Activated B cell treated with CpG ODN at 0.5 μM for 24 hours (primary cell): ENCODE measurements at regions not wholly inside any gene's neighbourhood (a gene's known extent, or its start where the extent isn't known, plus 50 kb on each side); places are given as distances from the start of the nearest gene placed in this dataset.

Experiments
- ATAC-seq: fragments of 200-7000 bp; cut with Tn5 transposase; one replicate; pipeline ENCODE4 v1.10.0; 2021; ENCODE audit warnings: low read depth, mild to moderate bottlenecking, moderate library complexity
- CTCF ChIA-PET: fragments of 350-600 bp; sonication (Branson Sonifier 250); formaldehyde crosslinking; loops from one replicate; lab custom pipeline; 2021; ENCODE audit warnings: antibody characterized with exemption; lab: Charles Lee
- POLR2A ChIA-PET: fragments of 350-600 bp; sonication (Branson Sonifier 250); formaldehyde crosslinking; loops from one replicate; lab custom pipeline; 2021; ENCODE audit warnings: antibody characterized with exemption; lab: Charles Lee
- DNase-seq: peaks from one replicate; pipeline ENCODE4 v3.0.0; 2022
- H3K27ac Mint-ChIP-seq: one replicate; pipeline ENCODE4 v1.8.0; 2020; ENCODE audit warnings: mixed read lengths
- H3K27me3 Mint-ChIP-seq: one replicate; pipeline ENCODE4 v1.8.0; 2021; ENCODE audit warnings: mixed read lengths
- H3K36me3 Mint-ChIP-seq: one replicate; pipeline ENCODE4 v1.8.0; 2021; ENCODE audit warnings: low read depth, mixed read lengths
- H3K4me1 Mint-ChIP-seq: one replicate; pipeline ENCODE4 v1.8.0; 2021; ENCODE audit warnings: mixed read lengths
- H3K4me3 Mint-ChIP-seq: one replicate; pipeline ENCODE4 v1.8.0; 2020; ENCODE audit warnings: mild to moderate bottlenecking, mixed read lengths
- H3K9me3 Mint-ChIP-seq: one replicate; pipeline ENCODE4 v1.8.0; 2020; ENCODE audit warnings: mixed read lengths
- intact Hi-C: fragments of 100-400 bp; cut with micrococcal nuclease; formaldehyde crosslinking; loops from one replicate; pipeline ENCODE4 v1.15.1; 2024
- TF ChIP-seq, protein P1 (sequence below): fragments of 200-600 bp; IDR thresholded peaks from one replicate; pipeline ENCODE4 v1.8.0; 2022; ENCODE audit warnings: antibody characterized with exemption, mild to moderate bottlenecking

DNA sequence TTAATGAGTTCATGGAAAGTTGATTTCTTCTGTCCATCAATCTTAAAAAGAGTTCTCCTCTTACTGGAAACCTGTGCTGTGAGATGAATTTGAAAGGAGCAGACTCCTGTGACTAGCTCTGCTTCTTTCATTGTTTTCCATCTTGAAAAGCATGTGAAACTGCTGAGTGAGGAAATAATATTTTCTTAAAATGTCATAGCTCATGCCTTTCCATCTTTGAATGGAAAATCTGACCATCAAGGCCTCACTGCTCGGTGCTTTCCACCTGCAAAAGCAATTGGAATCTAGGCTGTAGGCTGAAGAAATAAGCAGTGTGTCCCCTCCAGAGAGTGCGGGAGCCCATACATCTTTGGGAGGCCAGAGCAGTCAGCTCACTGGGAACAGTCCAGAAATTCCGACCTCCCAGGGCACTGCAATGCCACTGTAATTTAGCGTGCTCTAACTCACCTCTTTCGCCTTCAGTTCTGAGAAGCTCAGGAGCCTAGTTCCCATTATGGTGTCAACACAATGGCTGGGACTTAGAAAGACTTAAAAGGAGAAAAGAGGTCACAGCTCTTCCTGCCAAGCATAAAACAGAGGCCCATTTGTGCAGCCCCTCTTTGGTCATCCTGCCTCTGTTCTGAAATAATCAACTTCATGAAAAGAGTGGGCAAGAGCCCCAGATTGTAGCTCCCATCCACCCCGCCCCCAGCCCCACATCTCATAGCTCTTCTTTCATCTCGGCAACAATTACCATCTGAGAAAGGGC lies 50.4 kb upstream of the F3 start:
- no peak for DNase-seq
- Mint-ChIP-seq H3K4me3 (no peak overlapping the region), H3K9me3 (no peaks in the 10 kb centered on the region), H3K36me3 (no peaks in the 10 kb centered on the region), H3K27ac (no peak overlapping the region), H3K27me3 (peaks cover 5% of the 10 kb centered on the region), H3K4me1 (no peaks in the 10 kb centered on the region)
- POLR2A ChIA-PET, result no interaction called here
- no peak for ATAC-seq
- TF ChIP-seq, protein P1, sequence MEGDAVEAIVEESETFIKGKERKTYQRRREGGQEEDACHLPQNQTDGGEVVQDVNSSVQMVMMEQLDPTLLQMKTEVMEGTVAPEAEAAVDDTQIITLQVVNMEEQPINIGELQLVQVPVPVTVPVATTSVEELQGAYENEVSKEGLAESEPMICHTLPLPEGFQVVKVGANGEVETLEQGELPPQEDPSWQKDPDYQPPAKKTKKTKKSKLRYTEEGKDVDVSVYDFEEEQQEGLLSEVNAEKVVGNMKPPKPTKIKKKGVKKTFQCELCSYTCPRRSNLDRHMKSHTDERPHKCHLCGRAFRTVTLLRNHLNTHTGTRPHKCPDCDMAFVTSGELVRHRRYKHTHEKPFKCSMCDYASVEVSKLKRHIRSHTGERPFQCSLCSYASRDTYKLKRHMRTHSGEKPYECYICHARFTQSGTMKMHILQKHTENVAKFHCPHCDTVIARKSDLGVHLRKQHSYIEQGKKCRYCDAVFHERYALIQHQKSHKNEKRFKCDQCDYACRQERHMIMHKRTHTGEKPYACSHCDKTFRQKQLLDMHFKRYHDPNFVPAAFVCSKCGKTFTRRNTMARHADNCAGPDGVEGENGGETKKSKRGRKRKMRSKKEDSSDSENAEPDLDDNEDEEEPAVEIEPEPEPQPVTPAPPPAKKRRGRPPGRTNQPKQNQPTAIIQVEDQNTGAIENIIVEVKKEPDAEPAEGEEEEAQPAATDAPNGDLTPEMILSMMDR, result no peak
- intact Hi-C loops, result no loop called here
- CTCF ChIA-PET, result no interaction called here
